ENCODE measurements at regions not wholly inside any gene's neighbourhood (a gene's known extent, or its start where the extent isn't known, plus 50 kb on each side); places are given as distances from the start of the nearest gene placed in this dataset.

- no peak for TF ChIP-seq ISL1 (CRISPR knock-in tag; IDR thresholded peaks at IDR 0.05)
- TF ChIP-seq OSR1 (CRISPR knock-in tag; IDR thresholded peaks at IDR 0.05), result no peak
- TF ChIP-seq ARNTL (CRISPR knock-in tag; IDR thresholded peaks at IDR 0.05; ENCODE audit: borderline replicate concordance, low read depth), result no peak
- TF ChIP-seq GLIS3 (CRISPR knock-in tag; IDR thresholded peaks at IDR 0.05), result no peak
- TF ChIP-seq ZNF565 (CRISPR knock-in tag; conservative IDR thresholded peaks at IDR 0.05; ENCODE audit: low read depth), result no peak
- TF ChIP-seq TOX (CRISPR knock-in tag; IDR thresholded peaks at IDR 0.05; ENCODE audit: borderline replicate concordance), result no peak
- TF ChIP-seq CSRNP3 (CRISPR knock-in tag; IDR thresholded peaks at IDR 0.05), result no peak
- no peak for TF ChIP-seq BACH2 (CRISPR knock-in tag; IDR thresholded peaks at IDR 0.05; ENCODE audit: borderline replicate concordance)
- TF ChIP-seq CREB5 (CRISPR knock-in tag; IDR thresholded peaks at IDR 0.05; ENCODE audit: low read depth), result no peak
- no peak for TF ChIP-seq PATZ1 (CRISPR knock-in tag; IDR thresholded peaks at IDR 0.05; ENCODE audit: borderline replicate concordance)
- TF ChIP-seq PPARA (CRISPR knock-in tag; IDR thresholded peaks at IDR 0.05; ENCODE audit: borderline replicate concordance), result no peak
- no peak for TF ChIP-seq RARB (CRISPR knock-in tag; IDR thresholded peaks at IDR 0.05)
- no peak for TF ChIP-seq ZC3H10 (CRISPR knock-in tag; IDR thresholded peaks at IDR 0.05)
- TF ChIP-seq TSHZ2 (CRISPR knock-in tag; IDR thresholded peaks at IDR 0.05), result no peak
- no peak for ATAC-seq
Observed at GRCh38 chr1:60185684-60186083, 112.1 kb upstream of the C1orf87 start.

- no peak for ATAC-seq
- no peak for TF ChIP-seq ZFP3 (CRISPR knock-in tag; IDR thresholded peaks at IDR 0.05)
- TF ChIP-seq ZC3H10 (CRISPR knock-in tag; IDR thresholded peaks at IDR 0.05), result no peak
- TF ChIP-seq PATZ1 (CRISPR knock-in tag; IDR thresholded peaks at IDR 0.05; ENCODE audit: borderline replicate concordance), result no peak
- no peak for TF ChIP-seq ZNF8 (CRISPR knock-in tag; IDR thresholded peaks at IDR 0.05)
- no peak for TF ChIP-seq PPARA (CRISPR knock-in tag; IDR thresholded peaks at IDR 0.05; ENCODE audit: borderline replicate concordance)
- TF ChIP-seq OSR1 (CRISPR knock-in tag; IDR thresholded peaks at IDR 0.05), result no peak
- no peak for TF ChIP-seq ARNTL (CRISPR knock-in tag; IDR thresholded peaks at IDR 0.05; ENCODE audit: borderline replicate concordance, low read depth)
- no peak for TF ChIP-seq TOX (CRISPR knock-in tag; IDR thresholded peaks at IDR 0.05; ENCODE audit: borderline replicate concordance)
- TF ChIP-seq ZNF70 (CRISPR knock-in tag; IDR thresholded peaks at IDR 0.05), result no peak
- TF ChIP-seq TSHZ2 (CRISPR knock-in tag; IDR thresholded peaks at IDR 0.05), result no peak
- TF ChIP-seq SNAI2 (CRISPR knock-in tag; IDR thresholded peaks at IDR 0.05), result no peak
- TF ChIP-seq RARB (CRISPR knock-in tag; IDR thresholded peaks at IDR 0.05), result no peak
- no peak for TF ChIP-seq POU6F1 (CRISPR knock-in tag; IDR thresholded peaks at IDR 0.05; ENCODE audit: borderline replicate concordance, low read depth)
- TF ChIP-seq ZNF565 (CRISPR knock-in tag; conservative IDR thresholded peaks at IDR 0.05; ENCODE audit: low read depth), result no peak
- TF ChIP-seq CSDC2 (CRISPR knock-in tag; IDR thresholded peaks at IDR 0.05), result no peak
- no peak for TF ChIP-seq ZFP30 (CRISPR knock-in tag; IDR thresholded peaks at IDR 0.05)
- TF ChIP-seq TCF4 (CRISPR knock-in tag; IDR thresholded peaks at IDR 0.05; ENCODE audit: borderline replicate concordance), result no peak
- no peak for TF ChIP-seq ESRRG (CRISPR knock-in tag; IDR thresholded peaks at IDR 0.05)
- TF ChIP-seq BACH2 (CRISPR knock-in tag; IDR thresholded peaks at IDR 0.05; ENCODE audit: borderline replicate concordance), result no peak
- TF ChIP-seq GLIS3 (CRISPR knock-in tag; IDR thresholded peaks at IDR 0.05), result no peak
Observed at GRCh38 chr1:60184521-60184920, 111.0 kb upstream of the C1orf87 start.
